Activated effector memory CD4-positive, alpha-beta T cell treated with Interleukin-2 at 50 U/mL for 16 hours (primary cell): ENCODE measurements at regions not wholly inside any gene's neighbourhood (a gene's known extent, or its start where the extent isn't known, plus 50 kb on each side); places are given as distances from the start of the nearest gene placed in this dataset.

Experiments used
- DNase-seq: peaks from one replicate; pipeline ENCODE4 v3.0.0-alpha.2; 2020

GRCh38 chr3:124381575-124382333 is 348.5 kb upstream of the UMPS start:
- DNase-seq = no peak

- DNase-seq = no peak
These were observed 347.2 kb upstream of the UMPS start for GRCh38 chr3:124383051-124383450.

- DNase-seq = no peak
These were observed 346.3 kb upstream of the UMPS start for GRCh38 chr3:124383846-124384466.

DNA sequence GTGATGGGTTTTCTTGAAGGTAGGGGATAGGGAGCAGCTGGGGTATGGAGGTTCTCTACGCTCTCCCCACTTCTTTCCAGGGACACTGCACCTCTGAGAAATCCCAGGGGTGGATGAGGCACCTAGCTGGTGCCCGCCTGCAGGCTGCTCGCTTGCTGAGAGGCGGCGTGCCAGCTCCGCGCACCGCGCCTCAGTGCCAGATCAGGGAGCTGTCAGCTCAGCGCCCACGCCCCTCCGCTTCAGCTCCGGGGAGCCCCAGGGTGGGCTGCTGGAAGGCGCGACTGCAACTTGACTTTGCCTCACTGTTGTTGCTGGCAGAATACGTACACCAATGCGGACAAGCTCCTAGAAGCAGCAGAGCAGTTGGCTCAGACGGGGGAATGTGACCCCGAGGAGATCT is 345.7 kb upstream of the UMPS start:
- DNase-seq = no peak

DNA sequence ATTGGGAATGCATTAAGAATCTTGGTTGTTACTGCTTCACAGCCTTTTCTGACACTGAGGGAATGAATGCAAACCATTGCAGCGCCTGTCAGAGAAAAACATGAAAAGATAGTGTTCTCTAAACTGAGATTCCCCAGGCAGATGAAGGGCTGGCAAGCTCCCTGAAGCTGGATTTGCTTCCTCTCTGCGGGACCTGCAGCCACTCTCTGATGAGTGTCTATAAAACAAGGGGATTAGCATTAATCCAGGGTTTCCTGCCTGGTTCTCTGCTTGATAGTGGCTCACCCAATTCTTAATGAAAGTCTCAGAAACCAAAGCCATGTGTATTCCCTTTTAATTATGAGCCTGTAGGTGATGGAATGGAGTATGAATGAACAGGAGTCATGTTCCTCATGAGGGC is 344.3 kb upstream of the UMPS start:
- no peak for DNase-seq

- no peak for DNase-seq
These were observed 343.2 kb upstream of the UMPS start for GRCh38 chr3:124386996-124387595.

DNA sequence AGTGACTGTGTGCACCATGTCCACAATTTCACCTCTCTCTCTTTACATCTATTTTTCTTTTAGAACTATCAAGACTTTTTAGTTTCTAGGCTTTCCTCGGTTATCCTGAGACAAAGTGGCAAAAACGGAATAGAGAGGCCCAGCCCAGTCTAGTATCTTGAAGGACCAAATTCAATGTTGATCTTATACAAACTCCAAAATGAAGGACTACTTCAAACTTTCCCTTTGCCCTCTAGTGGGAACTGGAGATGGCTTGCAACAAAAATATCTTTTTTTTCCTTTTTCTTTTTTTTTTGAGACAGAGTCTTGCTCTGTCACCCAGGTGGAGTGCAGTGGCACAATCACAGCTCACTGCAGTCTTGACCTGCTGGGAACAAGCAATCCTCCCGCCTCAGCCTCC is 338.5 kb upstream of the UMPS start:
- DNase-seq = no peak

- DNase-seq = no peak
These were observed 336.9 kb upstream of the UMPS start for GRCh38 chr3:124393340-124393739.

- no peak for DNase-seq
These were observed 335.1 kb upstream of the UMPS start for GRCh38 chr3:124395162-124395561.

DNA sequence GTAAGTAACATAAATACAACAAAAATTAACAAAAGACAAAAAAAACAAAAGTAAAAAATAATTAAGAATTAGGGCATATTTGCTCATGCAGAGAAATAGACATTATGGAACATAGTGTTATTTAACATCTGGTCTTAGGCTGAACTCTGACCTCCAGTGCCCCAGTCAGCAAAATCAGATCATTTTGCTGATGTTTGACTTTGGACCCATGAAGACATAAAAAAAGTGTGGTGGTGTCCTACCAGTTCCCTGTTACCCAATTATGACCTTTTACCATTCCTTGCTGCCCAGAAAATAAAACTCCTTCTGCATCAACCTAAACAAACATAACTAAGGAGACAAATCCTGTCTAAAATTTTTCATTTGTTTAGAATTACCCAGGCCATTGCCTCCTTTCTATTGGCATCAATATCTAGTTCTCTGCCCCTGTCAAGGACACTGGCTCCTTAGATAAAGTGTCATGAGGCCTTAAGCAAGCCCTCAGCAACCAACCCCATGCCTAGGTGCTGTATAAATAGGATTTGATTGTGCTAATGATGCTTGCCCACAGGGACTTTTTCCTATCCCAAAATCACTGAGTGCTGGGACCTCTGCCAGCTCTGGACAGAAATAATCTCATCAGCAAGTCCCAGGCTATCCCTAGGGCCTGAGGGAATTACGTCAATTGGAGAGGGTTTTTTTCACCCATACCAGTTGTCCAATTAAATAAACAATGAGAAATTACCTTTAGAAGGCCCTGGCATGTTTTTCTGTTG is 334.5 kb upstream of the UMPS start:
- no peak for DNase-seq

DNA sequence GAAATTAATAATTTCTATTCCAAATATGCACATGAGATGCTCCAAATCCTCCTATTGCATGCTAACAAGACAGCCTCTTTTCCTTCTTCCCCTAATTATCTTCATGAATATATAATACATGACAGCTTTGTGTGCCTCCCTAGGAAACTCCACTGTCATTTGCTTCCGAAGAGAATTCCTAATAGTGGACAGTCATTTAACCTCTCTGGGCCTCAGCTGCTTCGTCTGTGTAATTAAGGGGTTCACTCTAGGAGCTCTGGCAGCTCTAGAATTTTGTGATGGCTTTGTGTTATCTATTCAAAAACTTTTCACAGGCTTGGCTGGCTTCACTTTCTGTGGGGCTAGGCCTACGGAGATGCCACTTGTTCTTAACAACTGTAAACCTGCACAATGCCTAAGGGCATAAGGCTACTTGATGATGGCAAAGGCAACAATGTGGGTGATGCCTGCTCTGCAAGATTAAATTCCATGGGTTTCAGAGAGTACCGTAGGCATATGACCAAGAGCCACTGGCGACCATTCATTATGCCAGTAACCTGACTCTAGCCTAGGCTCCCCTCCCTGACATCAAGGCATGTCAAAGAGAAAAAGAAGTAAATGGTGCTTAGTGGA is 333.8 kb upstream of the UMPS start:
- no peak for DNase-seq

DNA sequence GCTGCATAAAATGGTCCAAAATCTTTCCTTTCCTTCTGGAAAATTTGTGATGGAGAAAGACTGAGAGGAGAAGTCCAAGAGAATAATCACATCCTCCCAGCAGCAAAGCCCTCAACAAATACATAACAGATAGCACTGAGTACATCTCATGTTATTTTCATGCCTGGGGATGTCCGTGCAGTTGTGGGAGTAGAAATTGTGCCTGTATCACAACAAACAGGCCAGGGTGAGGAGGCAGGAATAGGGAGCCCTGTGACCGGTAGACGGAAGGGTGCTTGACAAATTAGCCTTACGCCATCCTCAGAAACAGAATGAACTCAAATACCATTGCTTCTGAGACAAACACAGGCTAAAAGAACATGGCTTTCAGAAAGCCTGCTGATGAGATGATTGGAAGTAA is 333.2 kb upstream of the UMPS start:
- no peak for DNase-seq

DNA sequence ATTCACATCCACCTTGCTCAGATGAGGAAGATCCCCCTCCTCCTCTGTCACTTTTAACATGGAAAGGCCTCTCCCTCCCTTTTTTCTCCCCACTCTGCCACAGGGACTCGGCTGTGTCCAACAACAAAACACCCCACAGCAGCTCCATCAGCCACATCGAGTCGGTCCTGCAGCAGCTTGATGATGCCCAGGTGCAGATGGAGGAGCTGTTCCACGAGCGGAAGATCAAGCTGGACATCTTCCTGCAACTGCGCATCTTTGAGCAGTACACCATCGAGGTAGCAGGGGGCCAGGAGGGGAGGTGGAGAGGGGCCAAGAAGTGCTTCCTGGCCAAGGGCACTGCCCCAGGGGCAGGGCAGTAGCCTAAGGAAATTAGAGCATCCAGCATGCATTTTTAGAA is 331.7 kb upstream of the UMPS start:
- DNase-seq = no peak

DNA sequence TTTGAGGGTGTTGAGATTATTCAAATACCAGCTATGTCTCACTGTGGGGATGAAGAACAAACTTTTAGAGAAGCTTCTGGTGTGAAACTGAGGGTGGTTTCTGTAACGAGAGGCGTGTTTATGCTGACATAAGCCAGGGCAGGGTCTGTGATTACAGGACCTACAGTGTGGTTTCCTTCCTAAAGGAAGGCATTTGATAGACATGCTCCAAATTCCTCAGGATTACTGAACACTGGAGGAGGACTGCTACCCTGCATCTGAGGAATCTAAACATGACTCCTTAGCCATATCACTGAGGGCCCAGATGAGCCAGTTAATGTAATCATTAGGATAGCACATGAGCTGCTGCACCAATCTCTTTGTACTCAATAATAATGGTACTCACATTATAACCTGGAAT is 328.4 kb upstream of the UMPS start:
- no peak for DNase-seq

GRCh38 chr3:124402791-124403190 is 327.5 kb upstream of the UMPS start:
- DNase-seq = no peak

DNA sequence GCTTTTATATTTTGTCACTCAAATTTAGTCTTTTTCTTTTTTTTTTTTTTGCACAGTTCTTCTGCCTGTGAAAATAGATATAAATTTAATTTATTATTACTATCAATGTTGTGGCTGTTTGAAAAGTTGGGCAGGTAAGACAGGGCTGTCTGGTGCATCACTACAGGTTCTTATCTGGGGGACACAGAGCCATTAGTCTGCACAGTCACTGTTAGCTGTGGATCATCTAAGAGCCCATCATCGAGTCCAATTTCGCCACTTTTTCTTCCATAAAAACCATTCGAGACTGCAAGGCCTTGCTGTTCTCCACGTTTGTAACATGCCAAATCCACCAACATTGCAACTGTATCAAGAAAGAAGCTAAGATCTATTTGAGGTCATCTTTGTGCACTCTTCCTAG is 325.6 kb upstream of the UMPS start:
- no peak for DNase-seq

GRCh38 chr3:124407260-124407659 is 323.0 kb upstream of the UMPS start:
- no peak for DNase-seq

DNA sequence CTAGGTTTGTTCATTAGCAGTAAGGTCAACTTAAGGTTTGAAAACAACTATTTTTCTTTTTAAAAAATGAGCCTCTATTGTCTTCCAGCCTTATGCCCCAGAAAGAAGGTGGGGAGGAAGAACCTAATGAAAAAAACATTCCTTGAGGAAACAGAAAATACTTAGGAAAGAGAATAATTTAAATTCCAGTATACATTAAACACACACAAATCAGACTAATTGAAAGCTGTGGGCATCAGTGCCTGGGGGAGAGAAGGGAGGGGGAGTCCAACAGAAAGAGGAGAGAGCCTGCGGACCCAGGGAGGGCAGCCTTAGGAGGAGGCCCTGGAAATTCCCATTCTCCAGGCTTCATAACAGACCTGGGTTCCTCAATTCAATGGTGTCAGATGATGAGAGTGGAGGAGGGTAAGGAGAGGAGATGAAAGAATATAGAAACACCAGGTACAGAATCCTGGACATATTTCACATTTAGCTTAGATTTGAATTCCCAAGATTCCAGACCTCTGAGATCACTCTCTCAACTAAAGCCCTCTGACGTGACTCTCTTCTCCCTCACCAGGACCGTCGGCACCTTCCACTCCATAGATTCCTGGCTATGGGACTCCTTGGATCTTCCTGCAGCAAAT is 320.5 kb upstream of the UMPS start:
- no peak for DNase-seq

DNA sequence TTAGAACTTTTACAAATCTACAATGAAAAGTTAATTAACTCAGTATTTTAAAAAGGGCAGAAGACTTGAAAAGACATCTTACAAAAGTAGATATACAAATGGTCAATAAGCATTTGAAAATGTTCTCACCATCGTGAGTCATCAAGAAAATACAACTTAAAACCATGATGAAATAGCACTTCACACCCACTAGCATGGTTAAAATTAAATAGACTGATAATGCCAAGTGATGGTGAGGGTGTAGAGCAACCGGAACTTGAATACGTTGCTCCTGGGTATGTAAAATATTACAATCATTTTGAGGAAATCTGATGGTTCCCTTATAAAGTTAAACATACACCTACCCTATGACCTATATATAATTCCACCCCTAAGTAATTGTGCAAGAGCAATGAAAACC is 319.8 kb upstream of the UMPS start:
- DNase-seq = no peak

GRCh38 chr3:124411728-124412127 is 318.5 kb upstream of the UMPS start:
- no peak for DNase-seq

DNA sequence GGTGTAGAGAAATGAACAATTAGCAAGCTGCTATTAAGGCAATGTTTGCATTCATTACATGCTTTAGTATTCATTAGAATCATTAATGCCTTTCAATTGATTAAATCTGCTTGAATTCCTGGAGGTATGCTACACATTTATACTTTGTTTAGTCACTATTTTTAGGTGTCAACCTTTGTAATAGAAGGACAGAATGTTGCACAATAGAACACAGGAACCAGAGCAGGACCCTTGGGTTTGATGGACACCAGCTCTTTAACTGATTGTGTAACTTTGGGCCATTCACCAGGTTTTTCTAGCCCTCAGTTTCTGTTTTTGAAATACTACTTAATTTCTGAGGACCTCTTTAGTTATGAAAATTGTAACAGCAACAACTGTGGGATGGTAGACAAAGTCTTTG is 317.6 kb upstream of the UMPS start:
- DNase-seq = no peak

DNA sequence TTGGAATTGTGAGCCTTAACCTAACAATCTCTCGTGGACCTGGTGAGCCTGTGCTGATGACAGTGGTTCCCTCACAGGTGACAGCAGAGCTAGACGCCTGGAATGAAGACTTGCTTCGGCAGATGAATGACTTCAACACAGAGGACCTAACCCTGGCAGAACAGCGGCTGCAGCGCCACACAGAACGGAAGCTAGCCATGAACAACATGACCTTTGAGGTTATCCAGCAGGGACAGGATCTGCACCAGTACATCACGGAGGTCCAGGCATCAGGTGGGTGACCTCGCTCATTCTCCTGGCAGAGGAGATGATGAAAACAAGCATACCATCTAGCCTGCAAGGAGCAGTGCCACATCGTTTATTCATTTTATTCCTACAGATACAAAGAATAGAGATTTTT is 316.9 kb upstream of the UMPS start:
- DNase-seq = no peak
